GM19452 (cell line): ENCODE measurements at regions not wholly inside any gene's neighbourhood (a gene's known extent, or its start where the extent isn't known, plus 50 kb on each side); places are given as distances from the start of the nearest gene placed in this dataset.

Source experiments
- ATAC-seq: cut with Tn5 transposase; IDR thresholded peaks from one replicate; pipeline ENCODE4 v1.9.1; 2021; ENCODE audit not compliant: unreplicated experiment

- ATAC-seq, result no peak
Measured at GRCh38 chr6:21949211-21949801, 347.5 kb downstream of the PRL start.

GRCh38 chr6:21952367-21952766 is 344.5 kb downstream of the PRL start:
- no peak for ATAC-seq

GRCh38 chr6:21953831-21954801 is 342.7 kb downstream of the PRL start:
- no peak for ATAC-seq

GRCh38 chr6:21955053-21955595 is 341.7 kb downstream of the PRL start:
- ATAC-seq, result no peak

- no peak for ATAC-seq
Measured at GRCh38 chr6:21955951-21956350, 340.9 kb downstream of the PRL start.

GRCh38 chr6:21958428-21958827 is 338.4 kb downstream of the PRL start:
- ATAC-seq, result no peak

GRCh38 chr6:21961226-21961625 is 335.6 kb downstream of the PRL start:
- ATAC-seq, result no peak

- ATAC-seq, result no peak
Measured at GRCh38 chr6:21965016-21965415, 331.8 kb downstream of the PRL start.

- ATAC-seq, result no peak
Measured at GRCh38 chr6:21965953-21966539, 330.8 kb downstream of the PRL start.

GRCh38 chr6:21967056-21967974 is 329.5 kb downstream of the PRL start:
- ATAC-seq, result no peak

- no peak for ATAC-seq
Measured at GRCh38 chr6:21968411-21968810, 328.4 kb downstream of the PRL start.

GRCh38 chr6:21969192-21969591 is 327.6 kb downstream of the PRL start:
- ATAC-seq, result no peak

- ATAC-seq, result no peak
Measured at GRCh38 chr6:21970569-21971300, 326.1 kb downstream of the PRL start.

GRCh38 chr6:21971541-21971940 is 325.3 kb downstream of the PRL start:
- ATAC-seq, result no peak

- ATAC-seq, result no peak
Measured at GRCh38 chr6:21972516-21972915, 324.3 kb downstream of the PRL start.

- no peak for ATAC-seq
Measured at GRCh38 chr6:21977346-21977745, 319.5 kb downstream of the PRL start.

- ATAC-seq, result no peak
Measured at GRCh38 chr6:21981235-21981833, 315.5 kb downstream of the PRL start.

GRCh38 chr6:21984135-21984534 is 312.7 kb downstream of the PRL start:
- no peak for ATAC-seq

GRCh38 chr6:21984561-21984960 is 312.3 kb downstream of the PRL start:
- no peak for ATAC-seq

GRCh38 chr6:21985904-21986303 is 310.9 kb downstream of the PRL start:
- ATAC-seq, result no peak
